Body of pancreas (tissue), 4 donors: ENCODE measurements at regions not wholly inside any gene's neighbourhood (a gene's known extent, or its start where the extent isn't known, plus 50 kb on each side); places are given as distances from the start of the nearest gene placed in this dataset.

Experiments
- CTCF ChIP-seq, 7 experiments: fragments of 450-650 bp in 4 of 7; fragments of 200-600 bp in 3 of 7; sonication (generic) in 3 of 7; IDR thresholded peaks; one replicate each; pipeline ENCODE4 v1.5.1; 2016 to 2019; ENCODE audit warnings: antibody characterized with exemption in 7 of 7
- POLR2A ChIP-seq, 3 donors: fragments of 450-650 bp; IDR thresholded peaks; one replicate each; pipeline ENCODE4 v1.6.1; 2016; ENCODE audit warnings: antibody characterized with exemption in 3 of 3, mild to moderate bottlenecking in 2 of 3

GRCh38 chr16:54436346-54436745 is 149.8 kb upstream of the IRX3 start:
- TF ChIP-seq CTCF (IDR thresholded peaks at IDR 0.05) (no peak), POLR2A (IDR thresholded peaks at IDR 0.05) (no peak)
